Stimulated activated CD8-positive, alpha-beta memory T cell treated with anti-CD3 and anti-CD28 coated beads, Interleukin-12 subunit alpha, Interleukin-12 subunit beta, amount 100 ng/mL, for 4 hours (primary cell): ENCODE measurements at regions not wholly inside any gene's neighbourhood (a gene's known extent, or its start where the extent isn't known, plus 50 kb on each side); places are given as distances from the start of the nearest gene placed in this dataset.

Experiments
- DNase-seq: peaks from one replicate; pipeline ENCODE4 v3.0.0-alpha.2; 2020; ENCODE audit warnings: low read depth

- no peak for DNase-seq
These were observed 86.1 kb downstream of the ADRA2C start for GRCh38 chr4:3852309-3852708.

GRCh38 chr4:3852711-3853110, 86.5 kb downstream of the ADRA2C start:
- DNase-seq: no peak

GRCh38 chr4:3853388-3854035, 87.3 kb downstream of the ADRA2C start:
- no peak for DNase-seq

- DNase-seq: no peak
These were observed 88.5 kb downstream of the ADRA2C start for GRCh38 chr4:3854661-3855060.

GRCh38 chr4:3855646-3856045, 89.5 kb downstream of the ADRA2C start:
- DNase-seq: no peak

- DNase-seq: no peak
These were observed 90.5 kb downstream of the ADRA2C start for GRCh38 chr4:3856604-3857204.

- DNase-seq: no peak
These were observed 91.2 kb downstream of the ADRA2C start for GRCh38 chr4:3857269-3857926.

- no peak for DNase-seq
These were observed 92.0 kb downstream of the ADRA2C start for GRCh38 chr4:3858046-3858730.

GRCh38 chr4:3858765-3859388, 92.7 kb downstream of the ADRA2C start:
- DNase-seq: no peak

GRCh38 chr4:3859571-3859970, 93.4 kb downstream of the ADRA2C start:
- no peak for DNase-seq

- DNase-seq: no peak
These were observed 94.1 kb downstream of the ADRA2C start for GRCh38 chr4:3860061-3860912.

- no peak for DNase-seq
These were observed 94.9 kb downstream of the ADRA2C start for GRCh38 chr4:3860913-3861636.

- no peak for DNase-seq
These were observed 95.8 kb downstream of the ADRA2C start for GRCh38 chr4:3861720-3862639.

GRCh38 chr4:3862640-3863420, 96.6 kb downstream of the ADRA2C start:
- no peak for DNase-seq

GRCh38 chr4:3863841-3864741, 97.9 kb downstream of the ADRA2C start:
- no peak for DNase-seq

GRCh38 chr4:3864742-3865721, 98.8 kb downstream of the ADRA2C start:
- no peak for DNase-seq
